Astrocyte (in vitro differentiated cells and primary cell): ENCODE measurements at regions not wholly inside any gene's neighbourhood (a gene's known extent, or its start where the extent isn't known, plus 50 kb on each side); places are given as distances from the start of the nearest gene placed in this dataset.

ENCODE experiments used
- DNase-seq: peaks from one replicate; pipeline ENCODE4 v3.0.0-alpha.2; 2010; ENCODE audit warnings: low read depth
- FAIRE-seq: peaks from 2 replicates; lab custom pipeline; 2011; peaks lifted over from hg19 to GRCh38; lab: Jason Lieb, UNC
- H2AFZ ChIP-seq: 2 replicates; pipeline ENCODE4 v1.6.0; 2012; ENCODE audit warnings: low read depth, low read length, inconsistent platforms
- H3K27ac ChIP-seq: 2 replicates; pipeline ENCODE4 v1.5.1; 2011; ENCODE audit warnings: low read depth, low read length, inconsistent platforms
- H3K27me3 ChIP-seq: 2 replicates; pipeline ENCODE4 v1.6.0; 2011; ENCODE audit warnings: low read length, inconsistent platforms; ENCODE audit not compliant: insufficient read depth
- H3K36me3 ChIP-seq: 2 replicates; pipeline ENCODE4 v1.5.1; 2011; ENCODE audit warnings: low read length, inconsistent platforms; ENCODE audit not compliant: insufficient read depth
- H3K4me1 ChIP-seq: 2 replicates; pipeline ENCODE4 v1.5.1; 2011; ENCODE audit warnings: low read length, inconsistent platforms; ENCODE audit not compliant: insufficient read depth
- H3K4me2 ChIP-seq: 2 replicates; pipeline ENCODE4 v1.6.0; 2012; ENCODE audit warnings: low read length, inconsistent platforms
- H3K4me3 ChIP-seq: 2 replicates; pipeline ENCODE4 v1.5.1; 2011; ENCODE audit warnings: low read depth, mild to moderate bottlenecking, low read length, inconsistent platforms; ENCODE audit not compliant: insufficient read depth
- H3K79me2 ChIP-seq: 2 replicates; pipeline ENCODE4 v1.6.0; 2012; ENCODE audit warnings: mild to moderate bottlenecking, low read length, inconsistent platforms; ENCODE audit not compliant: insufficient read depth
- H3K9ac ChIP-seq: 2 replicates; pipeline ENCODE4 v1.6.0; 2012; ENCODE audit warnings: mild to moderate bottlenecking, low read length, inconsistent platforms
- H3K9me3 ChIP-seq: 2 replicates; pipeline ENCODE4 v1.5.1; 2012; ENCODE audit warnings: low read depth, mild to moderate bottlenecking, low read length, inconsistent platforms; ENCODE audit not compliant: insufficient read depth
- H4K20me1 ChIP-seq: 2 replicates; pipeline ENCODE4 v1.6.0; 2012; ENCODE audit warnings: low read length, inconsistent platforms; ENCODE audit not compliant: insufficient read depth
- H3K27ac Mint-ChIP-seq: one replicate; pipeline ENCODE4 v1.8.0; 2021; ENCODE audit warnings: mild to moderate bottlenecking, mixed read lengths; ENCODE audit not compliant: unreplicated experiment
- H3K27me3 Mint-ChIP-seq: one replicate; pipeline ENCODE4 v1.8.0; 2021; ENCODE audit warnings: low read depth, mixed read lengths; ENCODE audit not compliant: unreplicated experiment
- H3K36me3 Mint-ChIP-seq: one replicate; pipeline ENCODE4 v1.8.0; 2021; ENCODE audit warnings: low read depth, mixed read lengths; ENCODE audit not compliant: unreplicated experiment
- H3K4me1 Mint-ChIP-seq: one replicate; pipeline ENCODE4 v1.8.0; 2021; ENCODE audit warnings: low read depth, mixed read lengths; ENCODE audit not compliant: unreplicated experiment
- H3K4me3 Mint-ChIP-seq: one replicate; pipeline ENCODE4 v1.8.0; 2021; ENCODE audit warnings: mild to moderate bottlenecking, moderate library complexity, mixed read lengths; ENCODE audit not compliant: unreplicated experiment
- H3K9me3 Mint-ChIP-seq: one replicate; pipeline ENCODE4 v1.8.0; 2021; ENCODE audit warnings: mild to moderate bottlenecking, mixed read lengths; ENCODE audit not compliant: unreplicated experiment
- CTCF ChIP-seq: IDR thresholded peaks from 2 replicates; pipeline ENCODE4 v1.5.1; 2011; ENCODE audit warnings: low read depth, mild to moderate bottlenecking, inconsistent platforms, low read length, moderate library complexity; ENCODE audit not compliant: insufficient read depth
- EZH2 ChIP-seq: IDR thresholded peaks from 2 replicates; pipeline ENCODE4 v1.6.1; 2012; ENCODE audit warnings: mild to moderate bottlenecking, low read length, inconsistent platforms; ENCODE audit not compliant: insufficient read depth

DNA sequence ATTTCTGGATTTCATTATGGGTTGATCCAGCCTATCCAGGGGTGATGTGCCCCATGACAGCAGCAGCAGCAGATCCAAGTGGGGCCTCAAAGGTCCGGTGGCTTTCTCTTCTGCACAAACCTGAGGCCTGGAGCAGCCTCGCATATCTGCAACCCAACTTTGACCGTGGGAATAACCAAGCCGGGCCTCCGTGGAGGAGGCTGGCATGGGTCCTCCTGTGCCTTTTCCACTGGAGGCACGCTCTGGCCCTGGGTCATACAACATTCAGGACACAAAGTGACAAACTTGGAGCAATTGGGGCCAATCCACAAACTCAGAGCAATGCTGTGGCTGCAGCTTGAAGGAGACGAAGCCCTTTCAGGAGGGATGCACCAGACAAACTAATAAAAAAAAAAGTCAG is 330.0 kb upstream of the MKI67 start:
- H3K4me1 ChIP-seq, result no peaks in the 10 kb centered on the region
- H3K4me3 ChIP-seq, result no peak overlapping the region
- H3K9me3 ChIP-seq, result peaks cover 7% of the 10 kb centered on the region
- no peak overlapping the region for H3K27ac ChIP-seq
- Mint-ChIP-seq H3K27ac (no peak overlapping the region), H3K9me3 (peaks cover 6% of the 10 kb centered on the region), H3K4me1 (no peaks in the 10 kb centered on the region), H3K36me3 (no peaks in the 10 kb centered on the region), H3K4me3 (no peak overlapping the region), H3K27me3 (peaks cover 33% of the 10 kb centered on the region)
- DNase-seq (no peak), FAIRE-seq (no peak)
- no peak overlapping the region for H3K9ac ChIP-seq
- H4K20me1 ChIP-seq, result no peaks in the 10 kb centered on the region
- H3K36me3 ChIP-seq, result no peaks in the 10 kb centered on the region
- H3K4me2 ChIP-seq, result no peak overlapping the region
- H2AFZ ChIP-seq, result no peak overlapping the region
- no peak for TF ChIP-seq CTCF
- TF ChIP-seq EZH2, result no peak
- no peaks in the 10 kb centered on the region for H3K27me3 ChIP-seq
- H3K79me2 ChIP-seq, result no peaks in the 10 kb centered on the region

DNA sequence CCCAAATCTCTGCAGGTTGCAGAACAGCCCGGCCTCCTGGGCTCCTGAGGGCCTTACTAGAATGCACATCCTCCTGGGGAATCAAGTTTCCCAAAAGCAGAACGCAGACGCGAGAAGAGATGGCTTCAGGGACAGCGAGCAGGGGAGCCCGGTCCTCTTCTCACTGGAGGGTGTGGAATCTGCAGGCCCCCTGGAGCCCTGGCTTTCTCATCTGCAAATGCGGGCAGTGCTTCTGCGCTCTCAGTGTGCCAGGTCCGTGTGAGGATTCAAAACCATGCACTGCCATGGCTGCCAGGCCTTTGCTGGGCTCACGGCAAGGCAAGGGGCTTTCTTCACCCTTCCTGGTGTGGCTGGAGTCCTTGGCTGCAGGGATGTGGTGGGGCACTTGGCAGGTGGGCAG is 330.9 kb upstream of the MKI67 start:
- H2AFZ ChIP-seq, result no peak overlapping the region

More for the DNA sequence above, 330.9 kb upstream of the MKI67 start:
- Histone ChIP-seq H3K4me1 (no peaks in the 10 kb centered on the region), H3K36me3 (no peaks in the 10 kb centered on the region), H4K20me1 (no peaks in the 10 kb centered on the region), H3K9me3 (peaks cover 2% of the 10 kb centered on the region), H3K4me2 (no peak overlapping the region), H3K27ac (no peak overlapping the region), H3K79me2 (no peaks in the 10 kb centered on the region), H3K27me3 (no peaks in the 10 kb centered on the region), H3K4me3 (no peak overlapping the region), H3K9ac (no peak overlapping the region)
- DNase-seq (no peak), FAIRE-seq (no peak)
- no peak overlapping the region for H3K27ac Mint-ChIP-seq
- no peak for TF ChIP-seq EZH2
- TF ChIP-seq CTCF, result no peak
- no peaks in the 10 kb centered on the region for H3K36me3 Mint-ChIP-seq
- peaks cover 39% of the 10 kb centered on the region for H3K27me3 Mint-ChIP-seq
- peaks cover 4% of the 10 kb centered on the region for H3K9me3 Mint-ChIP-seq
- no peaks in the 10 kb centered on the region for H3K4me1 Mint-ChIP-seq
- no peak overlapping the region for H3K4me3 Mint-ChIP-seq
